ENCODE measurements at regions not wholly inside any gene's neighbourhood (a gene's known extent, or its start where the extent isn't known, plus 50 kb on each side); places are given as distances from the start of the nearest gene placed in this dataset.

GRCh38 chr14:96663076-96663475 lies 134.1 kb upstream of the VRK1 start:
- TF ChIP-seq CTCF (IDR thresholded peaks at IDR 0.05; ENCODE audit: low read depth, low read length): no peak
- no peak overlapping the region for H3K4me3 ChIP-seq (ENCODE audit: low read depth, low read length)
- in situ Hi-C loops (cut with HindIII; ENCODE audit: low sequenced_read_pairs): no loop called here
- DNase-seq (ENCODE audit: low read depth, low spot score): no peak

GRCh38 chr14:96663491-96664067 lies 133.6 kb upstream of the VRK1 start:
- no peak for TF ChIP-seq CTCF (IDR thresholded peaks at IDR 0.05; ENCODE audit: low read depth, low read length)
- in situ Hi-C loops (cut with HindIII; ENCODE audit: low sequenced_read_pairs): no loop called here
- no peak overlapping the region for H3K4me3 ChIP-seq (ENCODE audit: low read depth, low read length)
- no peak for DNase-seq (ENCODE audit: low read depth, low spot score)

GRCh38 chr14:96666088-96666487 lies 131.1 kb upstream of the VRK1 start:
- H3K4me3 ChIP-seq (ENCODE audit: low read depth, low read length): no peak overlapping the region
- DNase-seq (ENCODE audit: low read depth, low spot score): no peak
- no peak for TF ChIP-seq CTCF (IDR thresholded peaks at IDR 0.05; ENCODE audit: low read depth, low read length)
- in situ Hi-C loops (cut with HindIII; ENCODE audit: low sequenced_read_pairs): no loop called here

GRCh38 chr14:96670391-96670790 lies 126.8 kb upstream of the VRK1 start:
- in situ Hi-C loops (cut with HindIII; ENCODE audit: low sequenced_read_pairs): no loop called here

GRCh38 chr14:96671218-96671617 lies 126.0 kb upstream of the VRK1 start:
- in situ Hi-C loops (cut with HindIII; ENCODE audit: low sequenced_read_pairs): no loop called here
- no peak for DNase-seq (ENCODE audit: low read depth, low spot score)
- H3K4me3 ChIP-seq (ENCODE audit: low read depth, low read length): no peak overlapping the region
- TF ChIP-seq CTCF (IDR thresholded peaks at IDR 0.05; ENCODE audit: low read depth, low read length): no peak

More at GRCh38 chr14:96670391-96670790, 126.8 kb upstream of the VRK1 start:
- no peak for TF ChIP-seq CTCF (IDR thresholded peaks at IDR 0.05; ENCODE audit: low read depth, low read length)
- no peak overlapping the region for H3K4me3 ChIP-seq (ENCODE audit: low read depth, low read length)
- no peak for DNase-seq (ENCODE audit: low read depth, low spot score)

- DNase-seq (ENCODE audit: low read depth, low spot score): no peak
- in situ Hi-C loops (cut with HindIII; ENCODE audit: low sequenced_read_pairs): no loop called here
- no peak for TF ChIP-seq CTCF (IDR thresholded peaks at IDR 0.05; ENCODE audit: low read depth, low read length)
- no peak overlapping the region for H3K4me3 ChIP-seq (ENCODE audit: low read depth, low read length)
These were observed 123.5 kb upstream of the VRK1 start for GRCh38 chr14:96673706-96674105.

GRCh38 chr14:96674121-96674520 lies 123.1 kb upstream of the VRK1 start:
- no peak for TF ChIP-seq CTCF (IDR thresholded peaks at IDR 0.05; ENCODE audit: low read depth, low read length)
- DNase-seq (ENCODE audit: low read depth, low spot score): no peak
- in situ Hi-C loops (cut with HindIII; ENCODE audit: low sequenced_read_pairs): no loop called here

More at GRCh38 chr14:96674121-96674520, 123.1 kb upstream of the VRK1 start:
- H3K4me3 ChIP-seq (ENCODE audit: low read depth, low read length): no peak overlapping the region
